GM23248 (cell line): ENCODE measurements at regions not wholly inside any gene's neighbourhood (a gene's known extent, or its start where the extent isn't known, plus 50 kb on each side); places are given as distances from the start of the nearest gene placed in this dataset.

ENCODE experiments used
- EZH2 ChIP-seq: fragments of 200-600 bp; sonication (generic); IDR thresholded peaks from 2 replicates; pipeline ENCODE4 v1.6.1; 2018; ENCODE audit warnings: antibody characterized with exemption, mild to moderate bottlenecking; ENCODE audit not compliant: insufficient read depth, poor library complexity, severe bottlenecking
- EZH2phosphoT487 ChIP-seq: fragments of 200-600 bp; sonication (generic); IDR thresholded peaks from 2 replicates; pipeline ENCODE4 v1.6.1; 2018; ENCODE audit warnings: antibody characterized with exemption, moderate library complexity, mild to moderate bottlenecking, low read depth; ENCODE audit not compliant: insufficient read depth

DNA sequence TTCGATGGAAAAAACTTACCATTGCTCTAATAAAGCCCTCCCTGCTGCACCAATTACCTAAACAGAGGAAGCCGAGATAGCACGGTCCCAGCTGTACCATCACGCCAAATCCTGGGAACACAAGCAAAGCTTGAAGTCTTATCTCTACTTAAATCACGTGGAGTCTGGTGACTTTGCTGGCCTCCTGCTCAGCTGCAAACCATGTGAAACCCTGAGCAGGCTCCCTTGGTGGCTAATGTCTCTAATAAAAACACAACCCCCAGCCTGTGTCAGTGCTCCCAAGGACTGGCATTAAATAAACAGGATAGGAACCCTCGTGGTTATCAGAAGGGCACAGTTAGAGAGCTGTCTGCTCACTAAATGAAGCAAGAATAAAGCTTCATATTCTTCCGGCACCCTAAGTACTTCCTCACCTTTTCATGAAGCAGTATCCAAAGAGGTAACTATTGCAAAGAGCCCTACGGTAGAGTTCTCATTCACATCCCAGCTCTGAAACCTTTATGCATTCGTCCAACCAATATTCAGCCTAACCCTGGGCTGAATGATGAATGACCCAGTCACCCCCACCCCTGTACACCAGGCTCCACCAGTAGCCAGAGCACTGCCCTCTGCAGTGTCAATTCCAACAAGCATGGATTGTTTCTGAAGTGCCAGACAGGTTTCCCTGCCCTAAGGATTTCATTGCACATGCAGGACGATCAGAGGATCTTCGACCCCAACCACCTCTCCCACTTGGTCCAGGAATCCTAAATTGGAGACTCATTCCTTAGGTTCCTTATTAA, 452.7 kb upstream of the TMPO start:
- TF ChIP-seq EZH2 (no peak), EZH2phosphoT487 (no peak)
